CD14-positive monocyte (primary cell): ENCODE measurements at regions not wholly inside any gene's neighbourhood (a gene's known extent, or its start where the extent isn't known, plus 50 kb on each side); places are given as distances from the start of the nearest gene placed in this dataset.
"Not testable (repeated sequence)": the region's sequence is repeated elsewhere in the genome, so short reads cannot be mapped to it uniquely, and the experiment has no call there.

ENCODE experiments used
- DNase-seq, 3 donors: peaks; one replicate each; pipeline ENCODE4 v3.0.0-alpha.2; 2011 to 2022
- H2AFZ ChIP-seq: 2 replicates; pipeline ENCODE4 v1.6.0; 2012; ENCODE audit warnings: mild to moderate bottlenecking, low read depth, low read length, inconsistent platforms; ENCODE audit not compliant: insufficient read depth, poor library complexity, severe bottlenecking
- H3K27ac ChIP-seq, 2 donors: 1 replicate in 1 of 2; 2 replicates in 1 of 2; pipeline ENCODE4 v1.5.1; 2012 to 2013; ENCODE audit warnings: low read length in 2 of 2, control low read depth in 1 of 2, inconsistent platforms in 1 of 2, low read depth in 1 of 2, mild to moderate bottlenecking in 1 of 2
- H3K27me3 ChIP-seq, 2 donors: one replicate each; pipeline versions ENCODE4 v1.6.0 to v1.6.1; 2011 to 2013; ENCODE audit warnings: low read length in 2 of 2; ENCODE audit not compliant: control insufficient read depth in 2 of 2, insufficient read depth in 2 of 2
- H3K36me3 ChIP-seq, 2 donors: replicated peaks in 1 of 2; 1 replicate in 1 of 2; 2 replicates in 1 of 2; pipeline versions ENCODE4 v1.5.1 to v1.6.1; 2012 to 2013; ENCODE audit warnings: low read length in 2 of 2, control low read depth in 1 of 2, inconsistent platforms in 1 of 2, mild to moderate bottlenecking in 1 of 2; ENCODE audit not compliant: insufficient read depth in 2 of 2, control insufficient read depth in 1 of 2
- H3K4me1 ChIP-seq, 2 donors: 1 replicate in 1 of 2; 2 replicates in 1 of 2; pipeline versions ENCODE4 v1.5.1 to v1.6.1; 2012 to 2013; ENCODE audit warnings: low read length in 2 of 2, control low read depth in 1 of 2, inconsistent platforms in 1 of 2, mild to moderate bottlenecking in 1 of 2, moderate library complexity in 1 of 2; ENCODE audit not compliant: insufficient read depth in 2 of 2, control insufficient read depth in 1 of 2
- H3K4me2 ChIP-seq: replicated peaks from 2 replicates; pipeline ENCODE3; 2012; ENCODE audit warnings: low read length, moderate library complexity, mild to moderate bottlenecking; ENCODE audit not compliant: poor library complexity, severe bottlenecking; ENCODE audit errors: extremely low read depth
- H3K4me3 ChIP-seq, 3 experiments: fragments of 200-600 bp in 1 of 3; sonication (generic) in 1 of 3; replicated peaks in 1 of 3; 1 replicate in 2 of 3; 2 replicates in 1 of 3; pipeline ENCODE4 v1.5.1; 2011 to 2013; ENCODE audit warnings: low read length in 3 of 3, mild to moderate bottlenecking in 3 of 3, control low read depth in 2 of 3, low read depth in 2 of 3, inconsistent platforms in 1 of 3, moderate library complexity in 1 of 3
- H3K79me2 ChIP-seq: 2 replicates; pipeline ENCODE4 v1.6.0; 2012; ENCODE audit warnings: mild to moderate bottlenecking, control low read depth, inconsistent platforms, low read length, moderate library complexity; ENCODE audit not compliant: insufficient read depth
- H3K9ac ChIP-seq: 2 replicates; pipeline ENCODE4 v1.6.0; 2017; ENCODE audit warnings: low read length, mild to moderate bottlenecking; ENCODE audit not compliant: insufficient read depth, poor library complexity, severe bottlenecking
- H3K9me3 ChIP-seq, 2 donors: replicated peaks in 1 of 2; 1 replicate in 1 of 2; 2 replicates in 1 of 2; pipeline versions ENCODE4 v1.5.1 to v1.6.1; 2012 to 2013; ENCODE audit warnings: low read length in 2 of 2, control low read depth in 1 of 2; ENCODE audit not compliant: control insufficient read depth in 1 of 2, insufficient read depth in 1 of 2
- H4K20me1 ChIP-seq: 2 replicates; pipeline ENCODE4 v1.6.0; 2012; ENCODE audit warnings: mild to moderate bottlenecking, low read length, control low read depth, moderate library complexity; ENCODE audit not compliant: insufficient read depth
- H3K27ac Mint-ChIP-seq, 7 donors: one replicate each; pipeline ENCODE4 v1.8.0; 2020; ENCODE audit warnings: mild to moderate bottlenecking in 7 of 7, mixed read lengths in 7 of 7, moderate library complexity in 6 of 7, inconsistent platforms in 2 of 7
- H3K27me3 Mint-ChIP-seq, 3 donors: one replicate each; pipeline ENCODE4 v1.8.0; 2021 to 2022; ENCODE audit warnings: low read depth in 3 of 3, mild to moderate bottlenecking in 3 of 3, mixed read lengths in 3 of 3, moderate library complexity in 3 of 3, inconsistent platforms in 1 of 3
- H3K36me3 Mint-ChIP-seq, 2 donors: one replicate each; pipeline ENCODE4 v1.8.0; 2020; ENCODE audit warnings: mixed read lengths in 2 of 2, inconsistent platforms in 1 of 2, mild to moderate bottlenecking in 1 of 2
- H3K4me1 Mint-ChIP-seq: one replicate; pipeline ENCODE4 v1.8.0; 2020; ENCODE audit warnings: mild to moderate bottlenecking, mixed read lengths
- H3K4me3 Mint-ChIP-seq, 2 donors: one replicate each; pipeline ENCODE4 v1.8.0; 2020; ENCODE audit warnings: mild to moderate bottlenecking in 2 of 2, mixed read lengths in 2 of 2, moderate library complexity in 1 of 2
- H3K9me3 Mint-ChIP-seq, 7 donors: one replicate each; pipeline ENCODE4 v1.8.0; 2020 to 2022; ENCODE audit warnings: mixed read lengths in 7 of 7, mild to moderate bottlenecking in 6 of 7, moderate library complexity in 6 of 7, inconsistent platforms in 2 of 7
- CTCF ChIP-seq: fragments of 200-600 bp; IDR thresholded peaks from one replicate; pipeline ENCODE4 v1.8.0; 2022; ENCODE audit warnings: antibody characterized with exemption, mild to moderate bottlenecking
- WGBS: methylation state at CpG from one replicate; pipeline ENCODE4 v1.1.5; 2013; ENCODE audit warnings: missing lambda C conversion rate; ENCODE audit not compliant: insufficient coverage; 5-methylcytosine and 5-hydroxymethylcytosine counted together
- intact Hi-C, 2 donors: fragments of 100-400 bp; cut with micrococcal nuclease; formaldehyde crosslinking; loops; one replicate each; pipeline versions ENCODE4 v1.15.0 to v1.15.1; 2023

- no peak for DNase-seq
- Histone ChIP-seq H3K27me3 (no peaks in the 10 kb centered on the region), H3K79me2 (no peaks in the 10 kb centered on the region), H3K9me3 (no peaks in the 10 kb centered on the region), H3K36me3 (no peaks in the 10 kb centered on the region), H2AFZ (no peak overlapping the region), H3K27ac (no peak overlapping the region), H4K20me1 (no peaks in the 10 kb centered on the region), H3K9ac (no peak overlapping the region), H3K4me1 (no peaks in the 10 kb centered on the region), H3K4me3 (no peak overlapping the region), H3K4me2 (no peak overlapping the region)
- Mint-ChIP-seq H3K4me3 (no peak overlapping the region), H3K36me3 (no peaks in the 10 kb centered on the region), H3K27me3 (peaks cover 0 to 3% (median 2%) of the 10 kb centered on the region in 3 donors), H3K9me3 (no peaks in the 10 kb centered on the region), H3K4me1 (no peaks in the 10 kb centered on the region), H3K27ac (no peak overlapping the region)
- intact Hi-C loops, result no loop called here
- TF ChIP-seq CTCF, result no peak
- 84% methylated on average over 8 of the region's 10 CpGs for WGBS
These were observed 62.0 kb upstream of the ATP2C1 start for GRCh38 chr3:130831719-130832400.

GRCh38 chr3:130832401-130832746 lies 61.5 kb upstream of the ATP2C1 start:
- H3K27ac Mint-ChIP-seq, result not testable (repeated sequence)

More at GRCh38 chr3:130832401-130832746, 61.5 kb upstream of the ATP2C1 start:
- H3K4me3 Mint-ChIP-seq, H3K36me3 ChIP-seq, H3K9me3 ChIP-seq, H3K27me3 ChIP-seq, H4K20me1 ChIP-seq, H3K27ac ChIP-seq, intact Hi-C loops, DNase-seq, H3K4me1 Mint-ChIP-seq, H3K79me2 ChIP-seq, H3K4me2 ChIP-seq, H3K4me3 ChIP-seq, H2AFZ ChIP-seq, H3K9me3 Mint-ChIP-seq, H3K4me1 ChIP-seq, H3K9ac ChIP-seq, H3K36me3 Mint-ChIP-seq, H3K27me3 Mint-ChIP-seq: not testable (repeated sequence)
- 100% methylated on average over 1 of the region's 9 CpGs for WGBS
